Upper lobe of left lung (tissue), 4 donors: ENCODE measurements at regions not wholly inside any gene's neighbourhood (a gene's known extent, or its start where the extent isn't known, plus 50 kb on each side); places are given as distances from the start of the nearest gene placed in this dataset.

Experiments used
- CTCF ChIP-seq, 6 experiments: fragments of 450-650 bp in 4 of 6; fragments of 200-600 bp in 2 of 6; sonication (generic) in 2 of 6; IDR thresholded peaks; one replicate each; pipeline ENCODE4 v1.5.1; 2016 to 2019; ENCODE audit warnings: antibody characterized with exemption in 6 of 6
- POLR2A ChIP-seq, 4 donors: fragments of 450-650 bp; IDR thresholded peaks; one replicate each; pipeline ENCODE4 v1.5.1; 2016 to 2017; ENCODE audit warnings: antibody characterized with exemption in 4 of 4, mild to moderate bottlenecking in 2 of 4
- POLR2AphosphoS5 ChIP-seq, 2 donors: sonication (generic); formaldehyde crosslinking; IDR thresholded peaks; one replicate each; pipeline ENCODE4 v1.5.1; 2017; ENCODE audit warnings: antibody characterized with exemption in 2 of 2

- TF ChIP-seq CTCF (IDR thresholded peaks at IDR 0.05) (no peak), POLR2AphosphoS5 (IDR thresholded peaks at IDR 0.05) (no peak), POLR2A (IDR thresholded peaks at IDR 0.05) (no peak)
These were observed 412.6 kb downstream of the RASEF start for GRCh38 chr9:82650368-82650767.
